Fibroblast of mammary gland (primary cell): ENCODE measurements at regions not wholly inside any gene's neighbourhood (a gene's known extent, or its start where the extent isn't known, plus 50 kb on each side); places are given as distances from the start of the nearest gene placed in this dataset.

Experiments
- DNase-seq: peaks from one replicate; pipeline ENCODE4 v3.0.0-alpha.2; 2010; ENCODE audit warnings: low read depth
- H3K4me3 ChIP-seq: 2 replicates; pipeline ENCODE4 v1.5.1; 2011; ENCODE audit warnings: low read depth, mild to moderate bottlenecking, low read length, moderate library complexity; ENCODE audit not compliant: control insufficient read depth
- TF ChIP-seq, protein P1 (sequence below): conservative IDR thresholded peaks from 2 replicates; pipeline ENCODE4 v1.5.1; 2011; ENCODE audit warnings: low read depth, low read length, inconsistent platforms; ENCODE audit not compliant: control insufficient read depth, insufficient read depth

DNA sequence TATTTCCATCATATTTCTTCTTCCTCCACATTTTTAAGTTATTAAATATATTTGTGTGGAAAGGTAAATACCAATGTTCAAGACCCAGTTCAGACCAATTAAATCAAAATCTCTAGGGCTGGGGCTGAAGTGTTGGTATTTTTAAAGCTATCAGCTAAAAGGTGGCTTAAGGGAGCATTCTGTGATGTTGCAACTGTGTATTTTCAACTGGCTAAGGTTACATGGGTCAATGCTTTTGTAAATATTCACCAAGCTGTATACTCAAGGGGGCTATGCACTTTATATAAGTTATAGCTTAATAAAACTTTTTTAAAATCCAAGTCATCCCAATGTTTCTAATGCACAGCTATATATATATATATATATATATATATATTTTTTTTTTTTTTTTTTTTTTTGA lies 316.9 kb upstream of the GRM3 start:
- TF ChIP-seq, protein P1, sequence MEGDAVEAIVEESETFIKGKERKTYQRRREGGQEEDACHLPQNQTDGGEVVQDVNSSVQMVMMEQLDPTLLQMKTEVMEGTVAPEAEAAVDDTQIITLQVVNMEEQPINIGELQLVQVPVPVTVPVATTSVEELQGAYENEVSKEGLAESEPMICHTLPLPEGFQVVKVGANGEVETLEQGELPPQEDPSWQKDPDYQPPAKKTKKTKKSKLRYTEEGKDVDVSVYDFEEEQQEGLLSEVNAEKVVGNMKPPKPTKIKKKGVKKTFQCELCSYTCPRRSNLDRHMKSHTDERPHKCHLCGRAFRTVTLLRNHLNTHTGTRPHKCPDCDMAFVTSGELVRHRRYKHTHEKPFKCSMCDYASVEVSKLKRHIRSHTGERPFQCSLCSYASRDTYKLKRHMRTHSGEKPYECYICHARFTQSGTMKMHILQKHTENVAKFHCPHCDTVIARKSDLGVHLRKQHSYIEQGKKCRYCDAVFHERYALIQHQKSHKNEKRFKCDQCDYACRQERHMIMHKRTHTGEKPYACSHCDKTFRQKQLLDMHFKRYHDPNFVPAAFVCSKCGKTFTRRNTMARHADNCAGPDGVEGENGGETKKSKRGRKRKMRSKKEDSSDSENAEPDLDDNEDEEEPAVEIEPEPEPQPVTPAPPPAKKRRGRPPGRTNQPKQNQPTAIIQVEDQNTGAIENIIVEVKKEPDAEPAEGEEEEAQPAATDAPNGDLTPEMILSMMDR: no peak
- H3K4me3 ChIP-seq: no peak overlapping the region
- DNase-seq: no peak

DNA sequence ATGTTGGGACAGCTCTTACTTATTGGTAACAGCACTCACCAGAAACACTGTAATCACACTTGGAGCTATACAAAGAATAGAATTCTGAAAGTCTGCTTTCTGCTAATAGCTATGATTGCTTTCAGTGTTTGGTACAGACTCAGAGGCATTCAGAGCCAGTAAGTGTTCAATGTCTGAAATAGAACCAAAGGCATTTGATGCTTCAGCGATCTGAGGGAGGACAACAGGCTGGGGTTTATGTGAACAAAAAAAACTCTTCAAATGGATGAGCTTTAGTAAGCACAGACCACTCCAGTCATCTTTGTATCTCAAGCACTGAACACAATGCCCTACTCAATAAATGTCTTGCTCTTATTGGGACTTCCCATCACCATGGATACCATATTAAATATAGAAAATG lies 322.8 kb upstream of the GRM3 start:
- TF ChIP-seq, protein P1: no peak
- no peak for DNase-seq
- H3K4me3 ChIP-seq: no peak overlapping the region

DNA sequence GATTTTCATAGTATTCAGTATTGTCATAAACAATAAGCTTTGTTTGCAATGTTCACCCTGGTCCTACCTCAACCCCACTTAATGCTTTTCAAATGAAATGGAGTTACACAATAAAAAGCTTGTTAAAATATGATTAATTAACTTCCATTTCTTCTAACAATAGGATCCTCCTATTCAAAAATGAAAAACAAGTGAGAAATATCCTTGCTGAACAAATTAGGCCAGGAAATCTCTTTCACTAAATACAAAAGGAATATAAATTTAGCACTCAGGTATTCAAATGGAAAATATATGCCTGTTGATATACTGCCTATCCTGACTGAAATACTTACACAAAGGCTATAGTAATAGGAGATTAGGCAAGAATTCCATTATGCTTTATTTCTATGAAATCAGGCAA lies 323.4 kb upstream of the GRM3 start:
- DNase-seq: no peak
- H3K4me3 ChIP-seq: no peak overlapping the region
- TF ChIP-seq, protein P1: no peak

DNA sequence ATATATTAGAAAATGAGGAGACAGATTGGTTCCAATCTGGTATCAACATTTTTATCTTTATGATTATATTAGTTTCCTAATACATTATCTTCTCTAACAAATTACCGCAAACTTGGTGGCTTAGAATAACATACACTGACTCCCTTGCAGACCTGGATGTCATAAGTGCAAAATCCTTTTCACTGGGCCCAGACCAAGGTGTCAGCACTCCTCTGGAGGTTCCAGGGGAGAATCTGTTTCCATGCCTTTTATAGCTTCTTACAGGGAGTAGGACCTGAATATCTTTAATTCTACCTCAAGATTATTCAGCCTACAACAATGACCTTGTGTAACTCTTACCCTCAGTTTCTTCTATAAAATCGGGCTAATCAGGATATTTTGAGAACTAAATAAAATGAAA lies 329.9 kb upstream of the GRM3 start:
- no peak overlapping the region for H3K4me3 ChIP-seq
- no peak for DNase-seq
- TF ChIP-seq, protein P1: no peak

DNA sequence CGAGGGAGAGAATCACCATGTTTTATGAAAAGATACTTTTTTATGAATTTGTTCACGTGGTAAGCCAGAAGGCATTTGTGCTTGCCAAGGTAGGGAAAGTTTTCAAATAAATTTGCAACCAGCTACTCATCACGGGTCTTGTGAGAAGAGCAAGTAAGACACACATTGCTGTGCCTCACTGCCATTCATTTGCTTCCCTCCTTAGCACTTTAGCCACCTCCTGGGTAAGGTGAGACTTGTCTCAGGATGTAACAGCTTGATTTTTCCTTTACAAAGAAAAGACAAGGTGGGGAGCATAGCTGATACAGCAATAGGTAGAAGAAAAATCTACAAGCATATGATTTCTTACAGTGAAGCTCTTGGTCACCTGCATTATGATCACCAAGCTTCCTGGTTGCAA lies 342.4 kb upstream of the GRM3 start:
- DNase-seq: no peak
- TF ChIP-seq, protein P1: no peak
- H3K4me3 ChIP-seq: no peak overlapping the region

DNA sequence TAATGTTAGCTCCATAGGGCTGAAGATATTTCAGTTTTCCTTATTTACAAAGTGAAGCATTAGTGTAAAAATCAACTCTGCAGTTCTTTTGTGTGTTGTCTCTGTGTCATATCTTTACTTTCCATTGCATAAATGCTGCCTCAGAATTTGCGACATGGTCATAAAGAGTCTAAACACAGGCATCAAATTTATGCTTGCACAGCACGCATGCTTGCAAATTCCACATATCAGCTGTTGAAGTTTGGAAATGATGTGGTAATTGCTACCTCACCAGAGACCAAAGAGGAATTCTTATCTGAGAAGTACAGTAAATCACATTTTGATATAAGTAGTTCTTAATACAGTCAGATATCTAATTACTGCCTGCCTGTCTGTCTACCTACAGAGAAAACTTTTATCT lies 348.2 kb upstream of the GRM3 start:
- H3K4me3 ChIP-seq: no peak overlapping the region
- TF ChIP-seq, protein P1: no peak
- DNase-seq: no peak

DNA sequence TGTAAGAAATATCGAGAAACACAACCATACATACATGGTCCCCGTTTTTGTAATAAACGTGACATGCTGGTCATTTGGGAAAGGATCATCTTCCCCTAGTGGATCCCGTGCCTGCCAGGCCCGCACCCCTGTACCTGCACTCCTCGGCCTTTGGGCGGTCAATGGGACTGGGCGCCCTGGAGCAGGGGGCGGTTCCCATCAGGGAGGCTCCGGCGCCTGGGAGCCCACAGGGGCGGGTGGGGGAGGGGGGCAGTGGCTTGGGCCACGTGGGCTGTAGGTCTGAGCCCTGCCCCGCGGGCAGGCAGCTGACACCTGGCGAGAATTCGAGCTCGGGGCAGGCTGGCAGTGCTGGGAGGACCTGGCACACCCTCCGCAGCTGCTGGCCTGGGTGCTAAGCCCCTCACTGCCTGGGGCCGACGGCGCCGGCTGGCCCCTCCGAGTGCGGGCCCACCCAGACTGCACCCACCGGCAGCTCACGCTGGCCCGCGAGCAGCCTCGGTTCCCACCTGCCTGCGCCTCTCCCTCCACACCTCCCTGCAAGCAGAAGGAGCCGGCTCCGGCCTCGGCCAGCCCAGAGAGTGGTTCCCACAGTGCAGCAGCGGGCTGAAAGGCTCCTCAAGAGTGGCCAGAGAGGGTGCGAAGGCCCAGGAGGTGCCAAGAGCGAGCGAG lies 361.6 kb upstream of the GRM3 start:
- no peak for DNase-seq
- TF ChIP-seq, protein P1: no peak
- no peak overlapping the region for H3K4me3 ChIP-seq
